OCI-LY3 (cell line): ENCODE measurements at regions not wholly inside any gene's neighbourhood (a gene's known extent, or its start where the extent isn't known, plus 50 kb on each side); places are given as distances from the start of the nearest gene placed in this dataset.

ENCODE experiments used
- H2AFZ ChIP-seq: fragments of 200-600, 300-600 bp; shearing (Covaris generic); 2 replicates; pipeline ENCODE4 v1.6.0; 2014; ENCODE audit warnings: antibody characterized with exemption, low read depth, low read length
- H3K27ac ChIP-seq: fragments of 200-600, 300-600 bp; sonication (generic); 2 replicates; pipeline ENCODE4 v1.5.1; 2014; ENCODE audit warnings: mild to moderate bottlenecking, low read length, moderate library complexity, mixed read lengths
- H3K27me3 ChIP-seq: fragments of 200-600, 300-600 bp; sonication (generic); 2 replicates; pipeline ENCODE4 v1.6.1; 2014; ENCODE audit warnings: low read depth, low read length, mixed read lengths
- H3K36me3 ChIP-seq: fragments of 200-600, 300-600 bp; sonication (generic); replicated peaks from 2 replicates; pipeline ENCODE3; 2014; ENCODE audit warnings: low read depth, low read length, mixed read lengths
- H3K4me1 ChIP-seq: fragments of 300-600, 200-600 bp; sonication (generic); 2 replicates; pipeline ENCODE4 v1.6.1; 2014; ENCODE audit warnings: low read length, mixed read lengths
- H3K4me2 ChIP-seq: fragments of 200-600, 300-600 bp; sonication (generic); 2 replicates; pipeline ENCODE4 v1.6.1; 2014; ENCODE audit warnings: low read length, mixed read lengths
- H3K4me3 ChIP-seq: fragments of 300-600, 200-600 bp; sonication (generic); 2 replicates; pipeline ENCODE4 v1.5.1; 2014; ENCODE audit warnings: antibody characterized with exemption, mild to moderate bottlenecking, low read length, moderate library complexity
- H3K79me2 ChIP-seq: fragments of 300-600, 200-600 bp; shearing (Covaris generic); 2 replicates; pipeline ENCODE4 v1.6.1; 2014; ENCODE audit warnings: mild to moderate bottlenecking, low read length, mixed read lengths
- H3K9ac ChIP-seq: fragments of 300-600, 200-600 bp; shearing (Covaris generic); 2 replicates; pipeline ENCODE4 v1.6.0; 2014; ENCODE audit warnings: mild to moderate bottlenecking, low read length, moderate library complexity
- H3K9me3 ChIP-seq: fragments of 200-600, 300-600 bp; shearing (Covaris generic); 2 replicates; pipeline ENCODE4 v1.6.1; 2014; ENCODE audit warnings: low read length, mixed read lengths; ENCODE audit not compliant: insufficient read depth
- H4K20me1 ChIP-seq: fragments of 200-600, 300-600 bp; sonication (generic); 2 replicates; pipeline ENCODE4 v1.6.1; 2016; ENCODE audit warnings: low read length, mixed read lengths; ENCODE audit not compliant: insufficient read depth
- EZH2phosphoT487 ChIP-seq: fragments of 200-600 bp; shearing (Covaris generic); IDR thresholded peaks from 2 replicates; pipeline ENCODE4 v1.6.1; 2018; ENCODE audit warnings: antibody characterized with exemption, mixed run types, low read depth
- TF ChIP-seq, protein P1 (sequence below): fragments of 200-600, 300-600 bp; sonication (generic); IDR thresholded peaks from 2 replicates; pipeline ENCODE4 v1.5.1; 2014; ENCODE audit warnings: antibody characterized with exemption, low read length, low read depth

DNA sequence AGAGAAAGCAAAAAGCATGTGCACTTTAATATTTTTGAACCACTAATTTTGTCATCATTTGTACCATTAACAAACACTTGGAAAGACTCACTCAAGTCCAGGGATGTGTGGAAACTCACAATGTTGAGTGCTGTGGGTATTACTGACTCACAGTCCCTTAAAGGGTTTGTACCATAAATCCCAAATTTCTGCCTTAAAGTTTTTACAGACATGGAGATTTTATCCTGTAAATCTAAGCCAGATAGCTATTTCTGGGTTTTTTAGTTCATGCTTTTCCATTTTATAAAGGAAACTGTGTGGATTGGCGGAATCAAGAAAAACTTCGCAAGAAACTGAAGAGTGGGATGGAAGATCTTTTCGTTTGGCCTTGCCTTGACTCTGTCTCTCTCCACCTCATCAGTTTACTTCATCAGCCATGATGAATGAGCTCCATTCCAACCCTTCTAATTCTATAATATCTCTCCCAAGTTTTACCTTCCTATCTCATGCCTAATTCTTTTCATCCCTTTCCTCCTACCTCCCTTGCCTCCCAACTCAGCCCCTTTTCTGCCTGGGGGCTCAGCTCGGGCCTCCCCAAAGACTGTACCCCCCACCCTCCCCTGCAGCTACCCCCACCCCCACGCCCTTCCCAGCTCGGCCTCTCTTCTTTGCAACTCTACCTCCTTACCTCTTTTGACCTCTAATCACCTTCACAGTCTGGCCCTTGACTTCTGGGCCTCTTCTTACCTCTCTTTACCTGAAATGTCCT lies 218.5 kb upstream of the MKLN1 start:
- Histone ChIP-seq H3K4me1 (peaks cover 31% of the 10 kb centered on the region), H4K20me1 (peaks cover 12% of the 10 kb centered on the region; the same call in 1 of the 2 replicates), H3K36me3 (no peaks in the 10 kb centered on the region), H3K27ac (peak overlapping the region; percentile 57), H2AFZ (peak overlapping the region; percentile 96), H3K27me3 (no peaks in the 10 kb centered on the region), H3K9me3 (no peaks in the 10 kb centered on the region), H3K4me3 (peak overlapping the region; percentile 86), H3K4me2 (peak overlapping the region; percentile 98), H3K79me2 (peaks cover 9% of the 10 kb centered on the region; the same call in 1 of the 2 replicates), H3K9ac (peak overlapping the region; percentile 91)
- TF ChIP-seq EZH2phosphoT487, result no peak
- TF ChIP-seq, protein P1, sequence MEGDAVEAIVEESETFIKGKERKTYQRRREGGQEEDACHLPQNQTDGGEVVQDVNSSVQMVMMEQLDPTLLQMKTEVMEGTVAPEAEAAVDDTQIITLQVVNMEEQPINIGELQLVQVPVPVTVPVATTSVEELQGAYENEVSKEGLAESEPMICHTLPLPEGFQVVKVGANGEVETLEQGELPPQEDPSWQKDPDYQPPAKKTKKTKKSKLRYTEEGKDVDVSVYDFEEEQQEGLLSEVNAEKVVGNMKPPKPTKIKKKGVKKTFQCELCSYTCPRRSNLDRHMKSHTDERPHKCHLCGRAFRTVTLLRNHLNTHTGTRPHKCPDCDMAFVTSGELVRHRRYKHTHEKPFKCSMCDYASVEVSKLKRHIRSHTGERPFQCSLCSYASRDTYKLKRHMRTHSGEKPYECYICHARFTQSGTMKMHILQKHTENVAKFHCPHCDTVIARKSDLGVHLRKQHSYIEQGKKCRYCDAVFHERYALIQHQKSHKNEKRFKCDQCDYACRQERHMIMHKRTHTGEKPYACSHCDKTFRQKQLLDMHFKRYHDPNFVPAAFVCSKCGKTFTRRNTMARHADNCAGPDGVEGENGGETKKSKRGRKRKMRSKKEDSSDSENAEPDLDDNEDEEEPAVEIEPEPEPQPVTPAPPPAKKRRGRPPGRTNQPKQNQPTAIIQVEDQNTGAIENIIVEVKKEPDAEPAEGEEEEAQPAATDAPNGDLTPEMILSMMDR, result no peak

DNA sequence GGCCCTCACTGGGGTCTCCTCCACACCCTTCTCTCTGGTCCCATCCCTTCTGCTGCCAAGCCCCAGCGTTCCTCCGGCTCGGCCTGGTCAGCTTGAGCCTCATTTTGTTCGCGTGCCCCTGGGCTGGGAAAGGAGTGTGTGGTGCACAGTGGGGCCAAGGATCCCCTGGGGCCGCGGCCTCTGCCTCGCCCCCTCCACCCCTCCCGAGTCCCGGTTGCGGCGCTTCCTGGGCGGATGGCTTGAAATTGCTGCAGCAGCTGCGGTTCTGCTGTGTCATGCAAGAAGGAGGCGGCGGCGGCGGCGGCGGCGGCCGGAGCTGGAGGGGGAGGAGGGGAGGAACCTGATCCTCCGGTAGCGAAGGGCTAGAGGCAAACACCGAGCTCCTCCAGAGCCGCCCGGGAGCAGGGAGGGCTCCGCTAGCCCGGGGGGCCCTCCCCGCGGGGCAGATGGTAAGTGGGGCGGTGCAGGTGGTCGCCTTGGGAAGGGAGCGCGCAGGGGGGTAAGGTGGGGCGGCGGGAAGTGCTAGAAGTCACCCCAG lies 217.8 kb upstream of the MKLN1 start:
- peak overlapping the region; percentile 86 for H3K4me3 ChIP-seq
- H3K36me3 ChIP-seq, result no peaks in the 10 kb centered on the region
- H3K27ac ChIP-seq, result peak overlapping the region; percentile 57
- peaks cover 5% of the 10 kb centered on the region; the same call in 1 of the 2 replicates for H4K20me1 ChIP-seq
- peaks cover 31% of the 10 kb centered on the region for H3K4me1 ChIP-seq
- peak overlapping the region; percentile 91 for H3K9ac ChIP-seq
- H3K79me2 ChIP-seq, result peaks cover 9% of the 10 kb centered on the region; the same call in 1 of the 2 replicates
- TF ChIP-seq EZH2phosphoT487, result no peak
- TF ChIP-seq, protein P1, result no peak
- no peaks in the 10 kb centered on the region for H3K27me3 ChIP-seq
- no peaks in the 10 kb centered on the region for H3K9me3 ChIP-seq
- H3K4me2 ChIP-seq, result peak overlapping the region; percentile 98
- H2AFZ ChIP-seq, result peak overlapping the region; percentile 96

DNA sequence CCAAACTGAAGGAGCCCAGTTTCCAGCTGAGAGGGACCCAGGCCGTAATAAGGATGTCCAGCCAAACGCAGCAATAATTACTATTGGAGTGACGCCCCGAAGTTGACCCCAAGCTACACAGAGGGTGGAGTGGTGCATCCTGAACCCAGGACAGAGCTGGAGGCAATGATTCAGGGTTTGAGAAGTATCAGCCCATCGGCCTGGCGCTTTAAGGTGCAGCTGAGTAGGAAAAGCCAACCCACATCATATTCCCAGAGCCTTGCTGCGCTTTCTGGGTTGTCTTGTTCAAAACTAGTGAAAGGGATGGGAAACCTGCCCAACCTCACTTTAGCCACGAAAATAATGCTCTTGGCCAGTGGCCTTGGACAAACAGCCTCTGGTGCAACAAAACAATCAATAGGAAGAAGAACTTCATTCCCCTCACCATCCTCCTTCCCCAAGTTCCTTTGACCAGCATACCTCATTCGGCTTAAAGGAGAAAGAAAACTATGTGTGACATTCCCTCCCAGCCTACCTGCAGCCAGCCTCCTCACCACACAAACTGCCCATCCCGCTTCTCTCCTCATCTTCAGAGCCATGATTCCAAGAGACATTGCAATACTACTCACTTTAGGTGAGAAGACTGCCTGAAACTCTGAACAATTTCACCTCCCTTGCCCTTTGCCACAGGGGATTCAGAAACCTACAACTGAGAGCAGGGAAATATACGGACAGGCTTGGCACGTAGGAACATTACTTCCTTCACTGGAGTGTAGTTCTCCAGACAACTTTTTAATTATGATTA lies 217.2 kb upstream of the MKLN1 start:
- TF ChIP-seq EZH2phosphoT487, result no peak
- TF ChIP-seq, protein P1, result no peak
- Histone ChIP-seq H3K36me3 (no peaks in the 10 kb centered on the region), H4K20me1 (no peaks in the 10 kb centered on the region), H3K4me3 (peak overlapping the region; percentile 86), H2AFZ (peak overlapping the region; percentile 96), H3K27ac (peak overlapping the region; percentile 57), H3K9me3 (no peaks in the 10 kb centered on the region), H3K27me3 (0 out of 2 replicates have a peak, but pooled peaks cover 3% of the 10 kb centered on the region), H3K9ac (peak overlapping the region; percentile 91), H3K79me2 (peaks cover 5% of the 10 kb centered on the region; the same call in 1 of the 2 replicates), H3K4me2 (peak overlapping the region; percentile 98), H3K4me1 (peaks cover 25% of the 10 kb centered on the region)
